H1 (cell line): ENCODE measurements at regions not wholly inside any gene's neighbourhood (a gene's known extent, or its start where the extent isn't known, plus 50 kb on each side); places are given as distances from the start of the nearest gene placed in this dataset.

ENCODE experiments used
- CTCF ChIA-PET: fragments of 300-600 bp; sonication (Branson Sonifier 250); formaldehyde crosslinking; loops from one replicate; lab custom pipeline; 2021; ENCODE audit not compliant: partially characterized antibody; lab: Charles Lee
- POLR2A ChIA-PET: fragments of 300-600 bp; sonication (Branson Sonifier 250); formaldehyde crosslinking; loops from one replicate; lab custom pipeline; 2021; ENCODE audit warnings: inconsistent platforms; ENCODE audit not compliant: partially characterized antibody; lab: Charles Lee
- DNase-seq, 2 experiments: peaks; one replicate each; pipeline versions ENCODE4 v3.0.0 to v3.0.0-alpha.2; 2010 to 2022; ENCODE audit warnings: low spot score in 2 of 2, low read depth in 1 of 2, mixed read lengths in 1 of 2
- FAIRE-seq: peaks from 2 replicates; lab custom pipeline; 2011; peaks lifted over from hg19 to GRCh38; lab: Jason Lieb, UNC
- H2AFZ ChIP-seq: 2 replicates; pipeline ENCODE4 v1.8.1; 2012; ENCODE audit warnings: low read length, inconsistent platforms
- H2AK5ac ChIP-seq: 2 replicates; pipeline ENCODE4 v1.6.1; 2013; ENCODE audit warnings: low read depth, low read length
- H2BK120ac ChIP-seq: replicated peaks from 2 replicates; pipeline ENCODE3; 2013; ENCODE audit warnings: low read depth, low read length, inconsistent platforms
- H2BK12ac ChIP-seq: 2 replicates; pipeline ENCODE4 v1.6.1; 2013; ENCODE audit warnings: low read depth, low read length
- H2BK15ac ChIP-seq: 2 replicates; pipeline ENCODE4 v1.6.1; 2013; ENCODE audit warnings: low read length
- H2BK20ac ChIP-seq: 2 replicates; pipeline ENCODE4 v1.6.1; 2013; ENCODE audit warnings: low read length
- H2BK5ac ChIP-seq: 2 replicates; pipeline ENCODE4 v1.6.1; 2013; ENCODE audit warnings: low read depth, low read length
- H3K14ac ChIP-seq: 2 replicates; pipeline ENCODE4 v1.6.1; 2013; ENCODE audit warnings: inconsistent platforms; ENCODE audit not compliant: insufficient read length
- H3K18ac ChIP-seq: 2 replicates; pipeline ENCODE4 v1.6.1; 2013; ENCODE audit warnings: low read length; ENCODE audit errors: extremely low read depth
- H3K23ac ChIP-seq: 2 replicates; pipeline ENCODE4 v1.6.1; 2013; ENCODE audit warnings: inconsistent platforms; ENCODE audit not compliant: insufficient read length
- H3K23me2 ChIP-seq: 2 replicates; pipeline ENCODE4 v1.6.1; 2013; ENCODE audit warnings: low read depth, low read length
- H3K27ac ChIP-seq: 2 replicates; pipeline ENCODE4 v1.6.1; 2011; ENCODE audit warnings: low read depth, low read length, inconsistent platforms
- H3K27me3 ChIP-seq, 4 experiments: replicated peaks in 1 of 4; 1 replicate in 1 of 4; 2 replicates in 3 of 4; pipeline versions ENCODE4 v1.6.1 to v1.8.1; 2011 to 2013; ENCODE audit warnings: low read length in 3 of 4, mild to moderate bottlenecking in 3 of 4, inconsistent platforms in 2 of 4, mixed read lengths in 2 of 4, moderate library complexity in 1 of 4; ENCODE audit not compliant: control insufficient read depth in 3 of 4, insufficient read depth in 3 of 4; ENCODE audit errors: extremely low read depth in 1 of 4
- H3K36me3 ChIP-seq, 4 experiments: 2 replicates each; pipeline versions ENCODE4 v1.6.1 to v1.8.1; 2011 to 2013; ENCODE audit warnings: mild to moderate bottlenecking in 4 of 4, low read length in 3 of 4, moderate library complexity in 2 of 4, control low read depth in 1 of 4, inconsistent platforms in 1 of 4; ENCODE audit not compliant: insufficient read depth in 4 of 4, control insufficient read depth in 2 of 4
- H3K4ac ChIP-seq: replicated peaks from 2 replicates; pipeline ENCODE3; 2013; ENCODE audit warnings: low read length, low read depth, mixed read lengths, inconsistent platforms; ENCODE audit not compliant: insufficient read length
- H3K4me1 ChIP-seq, 4 experiments: replicated peaks in 1 of 4; 1 replicate in 1 of 4; 2 replicates in 3 of 4; pipeline versions ENCODE4 v1.6.1 to v1.8.1; 2011 to 2013; ENCODE audit warnings: low read length in 3 of 4, inconsistent platforms in 2 of 4, mixed read lengths in 1 of 4; ENCODE audit not compliant: insufficient read depth in 4 of 4, control insufficient read depth in 3 of 4
- H3K4me2 ChIP-seq, 2 experiments: 2 replicates each; pipeline versions ENCODE4 v1.6.1 to v1.8.1; 2011 to 2013; ENCODE audit warnings: low read depth in 2 of 2, low read length in 2 of 2, control low read depth in 1 of 2, inconsistent platforms in 1 of 2, mild to moderate bottlenecking in 1 of 2; ENCODE audit not compliant: insufficient read depth in 1 of 2
- H3K4me3 ChIP-seq, 4 experiments: fragments of 200-600, 300-600 bp in 1 of 4; sonication (generic), shearing (Covaris generic), sonication (Bioruptor Twin) in 1 of 4; 2 replicates each; pipeline versions ENCODE4 v1.5.1 to v1.8.1; 2011 to 2016; ENCODE audit warnings: low read length in 4 of 4, low read depth in 3 of 4, control low read depth in 2 of 4, inconsistent platforms in 2 of 4, mild to moderate bottlenecking in 2 of 4, mixed read lengths in 1 of 4, moderate library complexity in 1 of 4; ENCODE audit not compliant: insufficient read depth in 2 of 4; ENCODE audit errors: extremely low read depth in 1 of 4
- H3K56ac ChIP-seq: replicated peaks from 2 replicates; pipeline ENCODE3; 2013; ENCODE audit warnings: low read depth, mild to moderate bottlenecking, mixed read lengths, low read length, inconsistent platforms; ENCODE audit not compliant: insufficient read length
- H3K79me1 ChIP-seq: 2 replicates; pipeline ENCODE4 v1.6.1; 2013; ENCODE audit warnings: low read depth, low read length, control low read depth
- H3K79me2 ChIP-seq, 2 experiments: 2 replicates each; pipeline versions ENCODE4 v1.6.1 to v1.8.1; 2012 to 2013; ENCODE audit warnings: low read length in 2 of 2, mild to moderate bottlenecking in 2 of 2, inconsistent platforms in 1 of 2; ENCODE audit not compliant: insufficient read depth in 2 of 2, control insufficient read depth in 1 of 2
- H3K9ac ChIP-seq, 4 experiments: replicated peaks in 1 of 4; 1 replicate in 1 of 4; 2 replicates in 3 of 4; pipeline versions ENCODE4 v1.6.1 to v1.8.1; 2011 to 2013; ENCODE audit warnings: low read depth in 3 of 4, low read length in 3 of 4, control low read depth in 2 of 4, mild to moderate bottlenecking in 2 of 4, moderate library complexity in 2 of 4, inconsistent platforms in 1 of 4; ENCODE audit errors: extremely low read depth in 1 of 4
- H3K9me3 ChIP-seq, 2 experiments: 2 replicates each; pipeline versions ENCODE4 v1.6.1 to v1.8.1; 2012 to 2013; ENCODE audit warnings: mild to moderate bottlenecking in 2 of 2, moderate library complexity in 2 of 2, control low read depth in 1 of 2, inconsistent platforms in 1 of 2, low read depth in 1 of 2, low read length in 1 of 2, mixed read lengths in 1 of 2; ENCODE audit not compliant: insufficient read depth in 2 of 2
- H4K20me1 ChIP-seq, 2 experiments: replicated peaks in 1 of 2; 2 replicates each; pipeline versions ENCODE3 to v1.8.1; 2011 to 2013; ENCODE audit warnings: inconsistent platforms in 2 of 2, low read length in 2 of 2, mild to moderate bottlenecking in 1 of 2; ENCODE audit not compliant: insufficient read depth in 2 of 2, control insufficient read depth in 1 of 2
- H4K5ac ChIP-seq: 2 replicates; pipeline ENCODE4 v1.6.1; 2013; ENCODE audit warnings: low read length, low read depth, mixed read lengths, inconsistent platforms; ENCODE audit not compliant: insufficient read length
- H4K8ac ChIP-seq: 2 replicates; pipeline ENCODE4 v1.8.0; 2013; ENCODE audit warnings: mild to moderate bottlenecking, moderate library complexity, low read length, inconsistent platforms; ENCODE audit not compliant: insufficient read depth; ENCODE audit errors: extremely low read depth
- H4K91ac ChIP-seq: replicated peaks from 2 replicates; pipeline ENCODE3; 2013; ENCODE audit warnings: low read length, mixed read lengths, inconsistent platforms; ENCODE audit not compliant: insufficient read length
- BACH1 ChIP-seq: IDR thresholded peaks from 2 replicates; pipeline ENCODE4 v1.6.1; 2012; ENCODE audit warnings: low read length, improper control_type of control experiment
- BCL11A ChIP-seq, 2 experiments: IDR thresholded peaks; one replicate each; pipeline ENCODE4 v1.6.1; 2011; ENCODE audit warnings: low read depth in 2 of 2, low read length in 2 of 2, mild to moderate bottlenecking in 2 of 2
- CBX5 ChIP-seq: fragments of 300-800, 300-1000 bp; sonication (generic); IDR thresholded peaks from 2 replicates; pipeline ENCODE4 v1.7.1; 2016; ENCODE audit warnings: antibody characterized with exemption, low read length, low read depth
- CTCF ChIP-seq, 3 experiments: IDR thresholded peaks; 1 replicate in 2 of 3; 2 replicates in 1 of 3; pipeline versions ENCODE4 v1.5.1 to v1.6.1; 2011; ENCODE audit warnings: low read length in 3 of 3, mild to moderate bottlenecking in 3 of 3, inconsistent platforms in 2 of 3, low read depth in 1 of 3, moderate library complexity in 1 of 3; ENCODE audit not compliant: insufficient read depth in 1 of 3; ENCODE audit errors: control extremely low read depth in 1 of 3
- FOSL1 ChIP-seq: IDR thresholded peaks from 2 replicates; pipeline ENCODE4 v1.6.1; 2011; ENCODE audit warnings: mild to moderate bottlenecking, low read depth, low read length, moderate library complexity; ENCODE audit not compliant: insufficient read depth
- KDM1A ChIP-seq: fragments of 200-600, 300-600 bp; sonication (generic); IDR thresholded peaks from 2 replicates; pipeline ENCODE4 v1.7.1; 2016; ENCODE audit warnings: mild to moderate bottlenecking, low read length, borderline replicate concordance
- KDM5A ChIP-seq: fragments of 200-600 bp; IDR thresholded peaks from 2 replicates; pipeline ENCODE4 v1.7.1; 2012; ENCODE audit warnings: mild to moderate bottlenecking, low read length, inconsistent platforms, mixed read lengths
- POU5F1 ChIP-seq: IDR thresholded peaks from 2 replicates; pipeline ENCODE4 v1.6.1; 2011; ENCODE audit warnings: low read depth, mild to moderate bottlenecking, low read length, moderate library complexity
- RBBP5 ChIP-seq: IDR thresholded peaks from 2 replicates; pipeline ENCODE4 v1.7.1; 2012; ENCODE audit warnings: low read depth, mild to moderate bottlenecking, inconsistent platforms, low read length, moderate library complexity, borderline replicate concordance
- SIN3A ChIP-seq, 2 experiments: IDR thresholded peaks in 1 of 2; conservative IDR thresholded peaks in 1 of 2; 2 replicates each; pipeline ENCODE4 v1.6.1; 2011 to 2012; ENCODE audit warnings: low read length in 2 of 2, improper control_type of control experiment in 1 of 2, low read depth in 1 of 2, mild to moderate bottlenecking in 1 of 2
- SP2 ChIP-seq: IDR thresholded peaks from 2 replicates; pipeline ENCODE4 v1.6.1; 2012; ENCODE audit warnings: mild to moderate bottlenecking, low read length, inconsistent platforms
- SRF ChIP-seq: IDR thresholded peaks from 2 replicates; pipeline ENCODE4 v1.6.1; 2011; ENCODE audit warnings: mild to moderate bottlenecking, low read depth, low read length, moderate library complexity
- TAF7 ChIP-seq: optimal IDR thresholded peaks from 2 replicates; pipeline ENCODE3; 2011; ENCODE audit warnings: low read depth, mild to moderate bottlenecking, inconsistent platforms, low read length, moderate library complexity, borderline replicate concordance
- WGBS, 2 experiments: shearing (Covaris generic) in 1 of 2; methylation state at CpG; one replicate each; pipeline versions ENCODE4 v1.1.6 to v1.1.7; 2013 to 2015; ENCODE audit warnings: low lambda C conversion rate in 2 of 2, mixed read lengths in 2 of 2, inconsistent platforms in 1 of 2, low coverage in 1 of 2, missing lambda C conversion rate in 1 of 2; ENCODE audit not compliant: insufficient replicate concordance in 2 of 2, insufficient coverage in 1 of 2, insufficient read length in 1 of 2; ENCODE audit errors: extremely low coverage in 1 of 2, missing lambda C conversion rate in 1 of 2; 5-methylcytosine and 5-hydroxymethylcytosine counted together

GRCh38 chr3:144912968-144913367 is 941.3 kb downstream of the DIPK2A start:
- no peak overlapping the region for H2BK5ac ChIP-seq
- H3K14ac ChIP-seq, result no peak overlapping the region
- no peak overlapping the region for H4K8ac ChIP-seq
- H3K56ac ChIP-seq, result no peak overlapping the region
- H3K23ac ChIP-seq, result no peak overlapping the region
- FAIRE-seq (no peak), DNase-seq (no peak)
- H2BK20ac ChIP-seq, result no peak overlapping the region
- H3K79me1 ChIP-seq, result no peaks in the 10 kb centered on the region
- H3K27me3 ChIP-seq, result no peaks in the 10 kb centered on the region
- no peak overlapping the region for H3K4me2 ChIP-seq
- H3K4ac ChIP-seq, result no peak overlapping the region
- no peak overlapping the region for H2BK15ac ChIP-seq
- H3K23me2 ChIP-seq, result no peaks in the 10 kb centered on the region
- H3K9me3 ChIP-seq, result no peaks in the 10 kb centered on the region
- no peak overlapping the region for H2BK12ac ChIP-seq
- H3K9ac ChIP-seq, result no peak overlapping the region
- H2BK120ac ChIP-seq, result no peak overlapping the region
- H3K4me3 ChIP-seq, result no peak overlapping the region
- no peak overlapping the region for H3K27ac ChIP-seq
- no peaks in the 10 kb centered on the region for H3K36me3 ChIP-seq
- H3K79me2 ChIP-seq, result no peaks in the 10 kb centered on the region
- no peak overlapping the region for H4K91ac ChIP-seq
- H2AFZ ChIP-seq, result 0 out of 2 replicates have a peak overlapping the region, but pooled peaks have one; percentile 1
- H2AK5ac ChIP-seq, result no peak overlapping the region
- ChIA-PET POLR2A (no interaction called here), CTCF (no interaction called here)
- no peak overlapping the region for H4K5ac ChIP-seq
- no peak overlapping the region for H3K18ac ChIP-seq
- WGBS, 2 experiments, result 89% methylated on average over 7 of the region's 7 CpGs; no CpG with 5 or more reads in 1 of the 2 experiments
- no peaks in the 10 kb centered on the region for H4K20me1 ChIP-seq
- no peaks in the 10 kb centered on the region for H3K4me1 ChIP-seq
- no peak for TF ChIP-seq SRF
- TF ChIP-seq KDM5A, result no peak
- no peak for TF ChIP-seq BCL11A (IDR thresholded peaks at IDR 0.05; ENCODE audit: low read depth in 2 of 2, low read length in 2 of 2)
- no peak for TF ChIP-seq CTCF (IDR thresholded peaks at IDR 0.05; ENCODE audit: control extremely low read depth in 1 of 3, insufficient read depth in 1 of 3, low read depth in 1 of 3, low read length in 3 of 3)
- no peak for TF ChIP-seq RBBP5
- no peak for TF ChIP-seq KDM1A
- no peak for TF ChIP-seq BACH1
- no peak for TF ChIP-seq TAF7
- TF ChIP-seq SP2, result no peak
- no peak for TF ChIP-seq CBX5
- no peak for TF ChIP-seq SIN3A (conservative IDR thresholded peaks at IDR 0.05 in 1 of 2, IDR thresholded peaks at IDR 0.05 in 1 of 2; ENCODE audit: low read depth in 1 of 2, low read length in 2 of 2)
- TF ChIP-seq POU5F1, result no peak
- no peak for TF ChIP-seq FOSL1
